ENCODE measurements at regions not wholly inside any gene's neighbourhood (a gene's known extent, or its start where the extent isn't known, plus 50 kb on each side); places are given as distances from the start of the nearest gene placed in this dataset.
A peak's percentile ranks its signal among the peaks of the same experiment; 100 is the strongest.
"Not testable (repeated sequence)": the region's sequence is repeated elsewhere in the genome, so short reads cannot be mapped to it uniquely, and the experiment has no call there.

DNA sequence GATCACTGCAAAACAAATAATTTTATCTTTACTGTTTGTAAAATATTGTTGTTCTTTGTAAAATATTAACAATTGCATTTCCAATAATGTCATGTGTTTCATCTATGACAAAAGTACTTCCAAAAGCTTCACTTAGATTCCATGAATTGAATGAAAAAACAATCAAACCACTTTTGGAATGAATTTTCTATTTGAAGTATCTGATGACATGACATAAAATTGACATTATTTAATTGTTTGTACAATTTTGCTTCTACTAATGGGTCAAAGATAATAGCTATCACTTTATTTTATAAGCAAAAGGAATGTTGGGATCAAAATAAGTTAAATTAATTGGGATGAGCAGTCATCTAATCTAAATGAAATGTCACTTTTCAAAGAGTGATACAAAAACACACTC, 684.3 kb downstream of the NR2F1-AS1 start:
- no peak for DNase-seq

GRCh38 chr5:92890841-92891244, 690.2 kb downstream of the NR2F1-AS1 start:
- no peak for DNase-seq

DNA sequence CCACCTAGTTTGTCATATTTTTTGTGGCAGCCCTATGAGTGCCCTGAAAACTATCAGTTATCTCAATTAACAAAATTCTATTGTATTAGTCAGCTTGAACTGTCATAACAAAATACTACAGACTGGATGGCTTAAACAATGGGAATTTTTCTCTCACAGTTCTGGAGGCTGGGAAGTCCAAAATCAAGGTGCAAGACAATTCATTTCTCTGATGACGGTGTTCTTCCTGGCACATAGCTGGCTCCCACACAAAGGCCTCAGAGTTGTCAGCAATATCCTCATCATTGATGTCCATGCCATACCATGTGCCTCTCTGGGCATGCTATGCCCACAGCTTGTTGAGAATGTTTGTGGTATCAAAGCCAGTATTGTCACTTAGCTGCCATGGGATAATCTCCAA, 691.9 kb downstream of the NR2F1-AS1 start:
- no peak for DNase-seq

DNA sequence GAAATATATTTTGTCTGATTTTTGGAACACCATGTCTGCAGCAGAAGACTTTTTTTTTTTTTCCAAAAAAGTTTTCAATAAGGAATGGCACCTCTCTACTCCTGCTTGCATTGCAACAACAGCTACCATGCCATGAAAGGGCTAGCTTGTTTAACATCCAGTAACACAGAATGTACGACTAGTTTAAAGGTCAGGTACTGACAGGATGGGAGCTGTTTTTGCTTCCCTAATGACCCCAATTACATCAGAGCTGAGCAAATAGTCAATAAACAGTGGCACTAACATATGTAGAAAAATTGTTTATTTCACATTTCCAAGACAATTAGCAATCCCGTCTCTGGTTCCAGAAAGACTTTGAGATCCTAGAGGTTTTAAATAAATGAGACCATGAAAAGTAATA, 693.8 kb downstream of the NR2F1-AS1 start:
- DNase-seq: no peak

DNA sequence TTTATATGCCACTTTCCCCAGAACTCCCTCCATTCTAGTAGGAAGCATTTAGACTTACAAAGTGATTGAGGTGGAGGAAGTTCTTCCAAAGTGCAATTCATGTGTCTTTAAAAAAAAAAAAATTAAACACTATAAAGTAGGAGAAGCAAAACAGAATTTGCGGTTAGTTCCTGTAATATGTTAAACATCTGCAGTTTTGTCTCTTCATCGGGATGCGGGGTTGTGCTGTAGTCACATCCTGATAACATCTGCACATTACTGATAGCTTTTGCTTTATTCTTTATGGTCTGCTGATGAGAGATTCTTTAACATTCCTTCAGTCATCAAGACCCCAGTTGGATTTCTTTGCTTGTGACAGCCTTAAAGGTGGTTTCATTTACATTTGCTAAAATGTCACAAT, 694.3 kb downstream of the NR2F1-AS1 start:
- no peak for DNase-seq

GRCh38 chr5:92885950-92886349, 695.1 kb downstream of the NR2F1-AS1 start:
- peak in 1 of 51 donors; percentile 4 for DNase-seq

DNA sequence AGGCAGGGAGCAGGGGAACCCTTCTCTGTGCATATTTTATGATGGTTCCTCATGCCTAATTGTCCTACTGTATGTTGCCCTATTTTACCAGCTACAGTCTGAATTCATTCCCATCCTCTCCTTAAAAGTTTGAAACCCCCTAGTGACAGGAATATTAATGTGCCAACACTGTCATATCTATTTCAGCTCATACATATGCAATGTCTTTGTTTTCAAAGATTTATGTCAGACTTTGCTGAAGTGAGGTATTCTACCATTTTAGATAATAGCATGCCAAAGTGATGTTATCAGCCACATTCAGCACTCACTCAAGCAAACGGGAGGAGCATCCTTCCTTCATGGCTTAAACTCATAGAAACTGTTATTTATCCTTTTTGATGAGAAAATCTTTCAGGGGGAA, 696.5 kb downstream of the NR2F1-AS1 start:
- no peak for DNase-seq

GRCh38 chr5:92879806-92880543, 701.0 kb downstream of the NR2F1-AS1 start:
- DNase-seq: no peak

GRCh38 chr5:92874790-92875189, 706.2 kb downstream of the NR2F1-AS1 start:
- DNase-seq: no peak

- DNase-seq: no peak
These were observed 712.6 kb downstream of the NR2F1-AS1 start for GRCh38 chr5:92868442-92868841.

DNA sequence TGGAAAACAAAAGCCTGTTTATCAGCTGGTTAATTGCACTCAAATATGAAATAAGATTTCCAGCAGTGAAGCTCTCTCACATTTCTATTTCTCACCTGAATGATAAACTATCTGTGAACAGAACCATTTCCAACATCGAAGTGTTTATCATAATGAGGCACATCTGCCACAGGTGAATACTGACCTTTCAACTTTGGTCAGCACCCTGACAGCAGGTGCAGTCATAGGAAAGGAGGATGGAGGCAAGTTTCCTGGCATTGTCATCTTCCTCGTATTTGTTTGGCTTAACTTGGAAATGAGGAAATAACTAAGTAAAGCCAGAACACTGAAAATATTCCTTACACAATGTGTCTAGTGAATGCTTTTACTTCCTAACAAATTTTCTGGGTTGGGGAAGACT, 716.4 kb downstream of the NR2F1-AS1 start:
- no peak for DNase-seq

- DNase-seq: no peak
These were observed 717.4 kb downstream of the NR2F1-AS1 start for GRCh38 chr5:92863666-92864065.

GRCh38 chr5:92861531-92862285, 719.3 kb downstream of the NR2F1-AS1 start:
- no peak for DNase-seq

GRCh38 chr5:92860061-92860460, 721.0 kb downstream of the NR2F1-AS1 start:
- DNase-seq: no peak

DNA sequence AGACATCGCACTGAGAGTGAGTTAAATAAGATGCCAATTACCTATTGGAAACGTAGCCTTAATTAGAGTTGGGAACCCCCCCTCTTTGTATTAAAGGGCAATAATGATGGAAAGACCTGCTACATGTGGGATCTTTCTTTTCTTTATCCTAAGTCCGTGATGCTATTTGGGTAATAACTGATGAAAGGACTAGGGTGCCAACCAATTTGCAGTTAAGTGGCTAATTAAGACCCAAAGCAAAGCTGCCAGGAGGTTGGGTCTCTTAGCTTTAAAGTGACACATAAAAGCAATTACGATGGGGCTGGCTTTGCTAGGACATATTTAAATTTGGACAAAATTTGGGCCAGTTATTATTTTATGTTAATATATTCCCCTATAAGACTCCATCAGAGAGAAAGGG, 728.8 kb downstream of the NR2F1-AS1 start:
- DNase-seq: no peak

DNA sequence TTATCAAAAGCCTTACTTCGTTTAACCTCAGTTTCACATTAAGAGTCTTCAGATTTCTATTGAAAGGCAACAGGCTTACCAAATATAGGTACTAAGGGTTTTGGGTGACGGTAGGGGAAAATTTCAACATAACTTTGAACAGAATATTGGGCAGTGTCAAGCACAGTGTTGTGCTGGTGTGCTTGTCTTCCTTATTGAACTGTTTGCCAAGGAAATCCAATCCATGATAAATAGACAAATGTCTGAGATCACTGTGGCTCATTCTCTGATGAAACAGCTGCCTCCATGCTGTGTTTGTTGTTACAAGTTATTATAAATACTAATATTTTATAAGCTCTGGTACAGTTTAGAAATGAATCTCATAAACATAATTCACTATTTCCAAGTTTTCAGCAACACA, 730.1 kb downstream of the NR2F1-AS1 start:
- no peak for DNase-seq

- DNase-seq: no peak
These were observed 731.3 kb downstream of the NR2F1-AS1 start for GRCh38 chr5:92849756-92850155.

- DNase-seq: no peak
These were observed 739.3 kb downstream of the NR2F1-AS1 start for GRCh38 chr5:92841604-92842155.

- DNase-seq: no peak
These were observed 742.8 kb downstream of the NR2F1-AS1 start for GRCh38 chr5:92838253-92838652.

- DNase-seq: no peak
These were observed 743.9 kb downstream of the NR2F1-AS1 start for GRCh38 chr5:92836855-92837755.

DNA sequence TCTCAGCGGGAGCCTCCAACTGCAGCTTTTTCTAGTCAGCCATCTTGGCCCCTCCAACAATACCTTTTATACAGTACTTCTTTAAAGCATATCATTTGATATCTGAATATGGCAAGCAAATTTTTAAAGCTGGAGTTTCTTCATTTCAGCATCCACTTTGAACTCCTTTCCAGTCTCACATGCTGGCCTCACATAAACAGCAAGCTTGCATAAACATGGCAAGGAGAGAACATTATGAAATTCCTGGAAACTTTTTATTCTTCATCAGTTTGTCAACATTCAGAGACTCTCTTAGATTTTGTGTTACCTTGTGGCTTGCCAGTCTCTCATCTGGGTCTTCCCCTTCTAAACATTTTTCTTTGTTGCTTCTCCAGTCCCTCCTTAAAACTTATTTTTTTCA, 745.3 kb downstream of the NR2F1-AS1 start:
- no peak for DNase-seq

DNA sequence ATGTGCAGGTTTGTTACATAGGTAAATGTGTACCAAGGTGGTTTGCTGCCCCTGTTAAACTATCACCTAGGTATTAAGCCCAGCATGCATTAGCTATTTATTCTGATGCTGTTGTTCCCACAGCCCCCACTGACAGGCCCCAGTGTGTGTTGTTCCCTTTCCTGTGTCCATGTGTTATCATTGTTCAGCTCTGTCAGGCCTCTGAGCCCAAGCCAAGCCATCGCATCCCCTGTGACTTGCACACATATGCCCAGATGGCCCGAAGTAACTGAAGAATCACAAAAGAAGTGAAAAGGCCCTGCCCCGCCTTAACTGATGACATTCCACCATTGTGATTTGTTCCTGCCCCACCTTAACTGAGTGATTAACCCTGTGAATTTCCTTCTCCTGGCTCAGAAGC, 757.5 kb downstream of the NR2F1-AS1 start:
- not testable (repeated sequence) for DNase-seq
